Tibial nerve (tissue), 3 donors: ENCODE measurements at regions not wholly inside any gene's neighbourhood (a gene's known extent, or its start where the extent isn't known, plus 50 kb on each side); places are given as distances from the start of the nearest gene placed in this dataset.

Experiments used
- CTCF ChIP-seq, 5 experiments: fragments of 200-600 bp in 3 of 5; fragments of 450-650 bp in 2 of 5; sonication (generic) in 3 of 5; IDR thresholded peaks; one replicate each; pipeline ENCODE4 v1.5.1; 2016 to 2019; ENCODE audit warnings: antibody characterized with exemption in 5 of 5, mild to moderate bottlenecking in 3 of 5, moderate library complexity in 2 of 5
- POLR2A ChIP-seq, 2 donors: fragments of 450-650 bp; IDR thresholded peaks; one replicate each; pipeline ENCODE4 v1.6.1; 2017; ENCODE audit warnings: antibody characterized with exemption in 2 of 2, mild to moderate bottlenecking in 2 of 2, moderate library complexity in 2 of 2

GRCh38 chr3:117725314-117725713 is 1015.7 kb downstream of the TUSC7 start:
- TF ChIP-seq CTCF (IDR thresholded peaks at IDR 0.05) (no peak), POLR2A (IDR thresholded peaks at IDR 0.05) (no peak)
